Fibroblast of villous mesenchyme (primary cell): ENCODE measurements at regions not wholly inside any gene's neighbourhood (a gene's known extent, or its start where the extent isn't known, plus 50 kb on each side); places are given as distances from the start of the nearest gene placed in this dataset.

Experiments
- DNase-seq: peaks from one replicate; pipeline ENCODE4 v3.0.0-alpha.2; 2010; ENCODE audit warnings: low read depth
- H3K4me3 ChIP-seq: 2 replicates; pipeline ENCODE4 v1.5.1; 2011; ENCODE audit warnings: low read depth, mild to moderate bottlenecking, low read length
- TF ChIP-seq, protein P1 (sequence below): IDR thresholded peaks from 2 replicates; pipeline ENCODE4 v1.5.1; 2012; ENCODE audit warnings: low read depth, mild to moderate bottlenecking, low read length; ENCODE audit not compliant: insufficient read depth

DNA sequence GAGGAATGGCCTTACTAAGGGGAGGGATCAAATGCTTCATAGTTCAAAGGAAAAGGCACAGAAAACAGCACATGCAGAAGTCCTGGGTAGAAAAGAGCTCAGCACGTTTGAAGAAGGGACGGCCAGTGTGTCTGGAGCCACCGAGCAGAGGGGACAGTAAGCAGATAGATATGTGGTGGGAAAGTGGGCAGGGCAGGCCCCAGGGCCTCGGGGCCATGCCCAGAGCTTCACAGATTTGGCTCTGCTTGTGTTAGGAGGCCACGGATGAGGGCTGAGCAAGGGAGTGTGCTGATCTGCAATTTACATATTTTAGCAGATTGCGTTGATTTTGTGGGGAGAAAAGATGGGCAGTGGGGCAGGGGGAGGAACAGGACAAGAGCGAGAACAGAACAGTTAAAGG is 343.1 kb downstream of the LPIN1 start:
- TF ChIP-seq, protein P1, sequence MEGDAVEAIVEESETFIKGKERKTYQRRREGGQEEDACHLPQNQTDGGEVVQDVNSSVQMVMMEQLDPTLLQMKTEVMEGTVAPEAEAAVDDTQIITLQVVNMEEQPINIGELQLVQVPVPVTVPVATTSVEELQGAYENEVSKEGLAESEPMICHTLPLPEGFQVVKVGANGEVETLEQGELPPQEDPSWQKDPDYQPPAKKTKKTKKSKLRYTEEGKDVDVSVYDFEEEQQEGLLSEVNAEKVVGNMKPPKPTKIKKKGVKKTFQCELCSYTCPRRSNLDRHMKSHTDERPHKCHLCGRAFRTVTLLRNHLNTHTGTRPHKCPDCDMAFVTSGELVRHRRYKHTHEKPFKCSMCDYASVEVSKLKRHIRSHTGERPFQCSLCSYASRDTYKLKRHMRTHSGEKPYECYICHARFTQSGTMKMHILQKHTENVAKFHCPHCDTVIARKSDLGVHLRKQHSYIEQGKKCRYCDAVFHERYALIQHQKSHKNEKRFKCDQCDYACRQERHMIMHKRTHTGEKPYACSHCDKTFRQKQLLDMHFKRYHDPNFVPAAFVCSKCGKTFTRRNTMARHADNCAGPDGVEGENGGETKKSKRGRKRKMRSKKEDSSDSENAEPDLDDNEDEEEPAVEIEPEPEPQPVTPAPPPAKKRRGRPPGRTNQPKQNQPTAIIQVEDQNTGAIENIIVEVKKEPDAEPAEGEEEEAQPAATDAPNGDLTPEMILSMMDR = no peak
- DNase-seq = no peak
- no peak overlapping the region for H3K4me3 ChIP-seq

DNA sequence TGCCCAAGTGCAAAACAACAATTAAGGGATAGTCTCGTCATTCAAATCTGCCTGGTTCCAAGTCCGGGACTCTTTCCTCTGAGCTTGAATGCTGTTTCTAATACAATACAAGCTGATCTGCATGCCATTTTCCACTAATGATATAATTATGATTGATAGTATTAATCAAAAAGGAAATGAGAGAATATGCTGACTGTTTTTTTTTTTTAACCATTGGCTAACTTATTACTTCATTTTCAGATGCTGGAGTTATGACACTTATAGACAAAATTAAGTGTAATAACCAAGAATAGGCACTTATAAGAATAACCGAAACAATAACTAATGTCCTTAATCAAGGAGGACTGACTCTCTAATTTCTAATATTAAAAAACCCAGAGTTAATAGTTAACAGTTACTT is 343.6 kb downstream of the LPIN1 start:
- no peak overlapping the region for H3K4me3 ChIP-seq
- DNase-seq = no peak
- TF ChIP-seq, protein P1 = no peak

DNA sequence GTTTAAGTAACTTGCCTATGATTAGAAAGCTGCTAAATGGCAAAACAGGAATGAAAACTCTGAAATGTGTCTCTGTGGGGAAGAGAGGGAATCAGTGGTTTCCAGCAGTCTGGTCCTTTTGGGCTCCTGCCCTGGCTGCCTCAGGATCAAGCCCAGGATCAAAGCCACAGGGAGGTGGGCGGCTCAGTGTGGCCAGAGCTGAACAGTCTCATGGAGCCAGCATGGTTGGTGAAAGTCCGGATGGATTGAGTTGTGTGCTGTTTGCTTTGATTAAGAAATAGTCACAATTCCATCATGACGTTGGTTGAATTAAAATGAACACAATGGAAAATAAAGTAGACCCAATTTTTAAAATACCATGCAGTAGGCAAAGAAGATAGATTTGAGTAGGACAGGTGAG is 344.2 kb downstream of the LPIN1 start:
- H3K4me3 ChIP-seq = no peak overlapping the region
- no peak for DNase-seq
- TF ChIP-seq, protein P1 = no peak

DNA sequence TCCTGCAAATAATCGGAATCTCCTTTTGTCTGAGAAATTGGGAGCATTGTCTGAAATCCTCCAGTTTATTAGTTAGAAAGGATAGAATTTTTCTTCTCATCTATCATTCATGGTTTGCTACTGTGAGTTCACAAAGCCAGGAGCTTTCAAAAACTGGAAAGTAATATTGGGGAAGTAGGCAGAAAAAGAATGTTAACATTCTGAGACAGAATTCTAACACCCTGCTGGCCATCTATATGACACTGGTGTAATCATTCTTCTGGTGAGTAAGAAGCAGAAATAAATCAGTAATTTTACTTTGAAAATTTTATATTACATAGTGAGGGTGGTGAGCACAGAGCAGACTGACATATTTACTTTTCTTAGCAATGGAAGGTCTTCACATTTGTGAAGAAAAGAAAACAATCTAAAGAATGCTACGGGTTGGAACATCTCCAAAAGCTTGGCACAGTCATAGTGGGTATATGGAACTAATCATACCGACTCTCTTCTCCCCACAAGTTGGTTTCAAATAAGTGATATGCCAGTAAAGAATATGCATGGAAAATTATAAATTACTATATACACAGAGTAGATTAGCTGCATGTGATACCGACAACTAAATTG is 344.9 kb downstream of the LPIN1 start:
- H3K4me3 ChIP-seq = no peak overlapping the region
- TF ChIP-seq, protein P1 = no peak
- no peak for DNase-seq

DNA sequence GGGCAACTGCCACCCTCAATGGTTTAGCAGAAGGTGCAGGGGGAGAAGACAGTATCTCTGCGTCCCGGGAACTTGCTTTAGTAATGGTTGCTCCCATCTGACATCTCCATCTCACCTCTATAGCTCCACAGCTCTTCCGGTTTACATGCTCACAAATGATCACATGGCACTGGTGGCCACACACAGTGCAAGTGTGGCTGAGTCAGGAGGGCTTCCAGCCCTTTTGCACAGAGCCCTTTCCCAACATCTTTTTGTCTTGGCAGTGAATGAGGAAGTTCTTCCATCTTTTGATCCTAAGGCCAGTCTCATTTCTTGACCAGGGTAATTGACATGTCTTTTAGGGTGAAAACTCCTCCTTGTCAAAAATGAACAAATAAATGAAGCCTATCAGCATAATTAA is 347.7 kb downstream of the LPIN1 start:
- H3K4me3 ChIP-seq = no peak overlapping the region

DNA sequence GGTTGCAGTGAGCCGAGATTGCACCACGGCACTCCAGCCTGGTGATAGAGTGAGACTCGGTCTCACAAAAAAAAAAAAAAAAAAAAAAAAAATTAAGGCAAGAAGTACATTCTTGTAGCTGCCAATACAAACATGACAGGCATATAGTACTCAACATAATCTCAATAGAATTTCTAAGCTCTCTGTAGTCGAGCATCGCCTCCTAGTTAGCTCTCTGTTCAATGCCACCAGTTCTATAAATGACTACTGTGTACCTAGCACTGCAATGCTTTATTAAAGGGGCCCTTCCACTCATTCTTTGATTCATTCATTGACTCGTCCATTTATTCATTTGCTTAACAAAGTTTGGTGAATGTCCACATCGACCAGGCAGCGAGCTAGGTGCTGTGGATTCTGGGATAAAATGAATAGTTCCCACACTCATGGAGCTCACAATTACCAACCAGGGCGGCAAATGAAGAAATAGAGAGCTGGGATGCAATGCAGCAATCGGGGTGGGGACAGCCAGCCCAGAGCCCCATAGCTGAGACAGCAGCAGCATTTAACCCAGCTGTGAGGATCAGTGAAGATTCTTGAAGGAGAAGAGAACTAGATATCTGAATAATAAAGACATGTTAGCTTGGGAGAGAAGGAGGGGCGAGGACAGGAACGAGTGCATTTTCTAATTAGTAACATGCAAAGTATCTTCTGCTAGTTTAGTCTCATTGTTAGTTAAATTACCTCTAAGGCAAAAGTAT is 349.8 kb downstream of the LPIN1 start:
- H3K4me3 ChIP-seq = no peak overlapping the region
- TF ChIP-seq, protein P1 = no peak
- no peak for DNase-seq

More for the DNA sequence above, 347.7 kb downstream of the LPIN1 start:
- DNase-seq = no peak
- TF ChIP-seq, protein P1 = no peak
